ENCODE measurements at regions not wholly inside any gene's neighbourhood (a gene's known extent, or its start where the extent isn't known, plus 50 kb on each side); places are given as distances from the start of the nearest gene placed in this dataset.

DNA sequence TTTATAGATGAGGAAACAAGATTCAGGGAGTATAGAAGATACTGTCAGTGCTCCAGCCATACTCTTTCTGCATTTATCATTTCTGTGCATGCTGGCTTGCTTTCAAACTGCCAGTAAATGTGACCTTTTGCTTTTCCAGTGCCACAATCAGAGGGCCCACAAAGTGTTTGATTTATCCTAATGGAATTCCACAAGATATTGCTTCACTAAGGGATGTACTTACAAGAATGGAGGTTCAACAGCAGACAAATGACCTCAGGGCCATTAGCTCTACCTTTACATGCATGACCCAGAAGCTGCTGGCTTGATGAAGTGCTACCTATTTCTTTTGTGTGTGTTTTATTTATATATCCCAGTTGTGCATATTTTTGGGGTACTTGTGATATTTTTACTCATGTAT, 171.5 kb upstream of the GRIK2 start:
- TF ChIP-seq, protein P1, sequence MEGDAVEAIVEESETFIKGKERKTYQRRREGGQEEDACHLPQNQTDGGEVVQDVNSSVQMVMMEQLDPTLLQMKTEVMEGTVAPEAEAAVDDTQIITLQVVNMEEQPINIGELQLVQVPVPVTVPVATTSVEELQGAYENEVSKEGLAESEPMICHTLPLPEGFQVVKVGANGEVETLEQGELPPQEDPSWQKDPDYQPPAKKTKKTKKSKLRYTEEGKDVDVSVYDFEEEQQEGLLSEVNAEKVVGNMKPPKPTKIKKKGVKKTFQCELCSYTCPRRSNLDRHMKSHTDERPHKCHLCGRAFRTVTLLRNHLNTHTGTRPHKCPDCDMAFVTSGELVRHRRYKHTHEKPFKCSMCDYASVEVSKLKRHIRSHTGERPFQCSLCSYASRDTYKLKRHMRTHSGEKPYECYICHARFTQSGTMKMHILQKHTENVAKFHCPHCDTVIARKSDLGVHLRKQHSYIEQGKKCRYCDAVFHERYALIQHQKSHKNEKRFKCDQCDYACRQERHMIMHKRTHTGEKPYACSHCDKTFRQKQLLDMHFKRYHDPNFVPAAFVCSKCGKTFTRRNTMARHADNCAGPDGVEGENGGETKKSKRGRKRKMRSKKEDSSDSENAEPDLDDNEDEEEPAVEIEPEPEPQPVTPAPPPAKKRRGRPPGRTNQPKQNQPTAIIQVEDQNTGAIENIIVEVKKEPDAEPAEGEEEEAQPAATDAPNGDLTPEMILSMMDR (IDR thresholded peaks at IDR 0.05): no peak
- TF ChIP-seq POLR2A (IDR thresholded peaks at IDR 0.05): no peak
- Histone ChIP-seq H3K9me3 (replicated peaks in 1 of 3) (no peaks in the 10 kb centered on the region), H3K4me1 (replicated peaks in 1 of 2) (no peaks in the 10 kb centered on the region), H3K4me3 (no peak overlapping the region), H3K27me3 (no peaks in the 10 kb centered on the region), H3K36me3 (replicated peaks in 1 of 2) (no peaks in the 10 kb centered on the region), H3K27ac (no peak overlapping the region)
- intact Hi-C loops (cut with DNase I): no loop called here
- no peak for DNase-seq

DNA sequence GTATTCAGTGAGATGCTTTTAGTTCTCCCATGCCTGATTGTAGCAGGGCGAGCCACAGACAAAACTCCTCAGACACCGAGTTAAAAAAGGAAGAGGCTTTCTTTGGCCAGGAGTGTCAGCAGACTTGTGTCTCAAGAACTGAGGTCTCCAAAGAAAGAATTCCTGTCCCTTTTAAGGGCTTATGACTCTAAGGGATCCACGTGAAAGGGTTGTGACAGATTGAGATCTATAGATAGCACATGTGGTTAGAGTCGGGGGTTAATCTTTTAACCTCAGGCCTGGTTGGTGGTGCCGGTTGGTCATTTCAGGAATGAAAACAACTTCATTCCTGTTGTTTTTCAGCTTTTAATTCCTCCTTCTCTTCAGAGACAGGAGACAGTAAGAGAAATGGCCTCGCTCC, 168.8 kb upstream of the GRIK2 start:
- no peaks in the 10 kb centered on the region for H3K27me3 ChIP-seq
- H3K27ac ChIP-seq: no peak overlapping the region
- no peaks in the 10 kb centered on the region for H3K36me3 ChIP-seq (replicated peaks in 1 of 2)
- DNase-seq: no peak
- no peak for TF ChIP-seq POLR2A (IDR thresholded peaks at IDR 0.05)
- TF ChIP-seq, protein P1 (IDR thresholded peaks at IDR 0.05): no peak
- intact Hi-C loops (cut with DNase I): no loop called here
- H3K9me3 ChIP-seq (replicated peaks in 1 of 3): no peaks in the 10 kb centered on the region
- 76 to 84% (median 80%) methylated on average over 6 of the region's 6 CpGs for WGBS, 4 donors
- H3K4me1 ChIP-seq (replicated peaks in 1 of 2): no peaks in the 10 kb centered on the region
- no peak overlapping the region for H3K4me3 ChIP-seq

DNA sequence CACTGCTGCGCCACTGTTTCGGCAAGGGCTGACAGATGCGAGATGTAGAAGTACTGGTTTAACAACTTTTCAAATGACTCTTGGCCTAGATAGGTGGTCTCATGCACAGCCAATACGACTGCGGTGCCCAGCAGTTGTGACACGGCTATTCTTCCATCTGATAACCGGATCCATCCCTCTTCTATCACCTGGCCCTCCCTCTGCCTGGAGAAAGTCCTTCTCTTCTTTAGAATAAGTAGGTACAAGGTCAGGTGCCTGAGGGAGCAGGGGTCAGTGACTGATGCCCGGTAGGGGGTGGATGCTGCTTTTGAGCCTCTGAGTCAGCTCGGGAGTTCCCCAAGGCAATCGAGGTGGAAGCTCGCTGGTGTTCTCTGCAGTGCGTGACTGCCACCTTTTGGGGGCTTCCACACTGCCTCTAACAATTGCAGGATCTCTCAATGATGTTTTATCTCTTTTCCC, 166.8 kb upstream of the GRIK2 start:
- Histone ChIP-seq H3K4me3 (no peak overlapping the region), H3K27ac (no peak overlapping the region), H3K9me3 (replicated peaks in 1 of 3) (no peaks in the 10 kb centered on the region), H3K4me1 (replicated peaks in 1 of 2) (no peaks in the 10 kb centered on the region), H3K27me3 (no peaks in the 10 kb centered on the region), H3K36me3 (replicated peaks in 1 of 2) (no peaks in the 10 kb centered on the region)
- no peak for DNase-seq
- WGBS, 4 donors: 57 to 63% (median 59%) methylated on average over 12 of the region's 12 CpGs
- intact Hi-C loops (cut with DNase I): no loop called here
- no peak for TF ChIP-seq POLR2A (IDR thresholded peaks at IDR 0.05)
- TF ChIP-seq, protein P1 (IDR thresholded peaks at IDR 0.05): no peak

DNA sequence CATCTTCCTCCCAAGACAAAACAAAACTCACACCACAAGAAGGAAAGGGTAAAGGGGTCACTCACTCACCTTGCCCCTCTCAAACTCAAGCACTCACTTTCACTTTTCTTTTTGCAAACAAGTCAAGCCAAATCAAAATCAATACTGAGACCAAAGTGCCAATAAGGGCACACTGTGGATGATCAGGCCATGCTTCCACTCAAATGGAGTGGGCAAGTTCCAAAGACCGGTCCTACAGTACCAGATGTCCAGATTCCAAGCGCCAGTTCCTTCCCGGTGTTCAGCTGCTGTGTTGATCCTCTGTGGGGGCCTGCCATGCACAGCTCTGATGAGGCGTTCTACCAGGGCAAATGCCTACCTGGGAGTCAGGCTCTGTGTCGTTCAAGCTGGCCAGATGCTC, 162.6 kb upstream of the GRIK2 start:
- Histone ChIP-seq H3K27me3 (no peaks in the 10 kb centered on the region), H3K4me1 (replicated peaks in 1 of 2) (no peaks in the 10 kb centered on the region), H3K4me3 (no peak overlapping the region), H3K9me3 (replicated peaks in 1 of 3) (no peaks in the 10 kb centered on the region), H3K36me3 (replicated peaks in 1 of 2) (no peaks in the 10 kb centered on the region), H3K27ac (no peak overlapping the region)
- DNase-seq: no peak
- no peak for TF ChIP-seq POLR2A (IDR thresholded peaks at IDR 0.05)
- TF ChIP-seq, protein P1 (IDR thresholded peaks at IDR 0.05): no peak
- intact Hi-C loops (cut with DNase I): no loop called here
- whole genome bisulfite sequencing, 4 donors: 84 to 94% (median 87%) methylated on average over 3 to 5 of the region's 5 CpGs

All from adrenal gland (tissue), 9 donors.